Parathyroid adenoma (tissue), 2 donors: ENCODE measurements at regions not wholly inside any gene's neighbourhood (a gene's known extent, or its start where the extent isn't known, plus 50 kb on each side); places are given as distances from the start of the nearest gene placed in this dataset.
"Not testable (repeated sequence)": the region's sequence is repeated elsewhere in the genome, so short reads cannot be mapped to it uniquely, and the experiment has no call there.

Source experiments
- H2AFZ ChIP-seq: fragments of 300-600 bp; sonication (generic); one replicate; pipeline ENCODE4 v1.7.0; 2017; ENCODE audit warnings: antibody characterized with exemption, mild to moderate bottlenecking
- H3K27ac ChIP-seq: fragments of 300-600 bp; sonication (generic); one replicate; pipeline ENCODE4 v1.7.0; 2017
- H3K27me3 ChIP-seq: fragments of 300-600 bp; sonication (generic); one replicate; pipeline ENCODE4 v1.7.0; 2017; ENCODE audit warnings: low read length; ENCODE audit not compliant: control insufficient read depth, insufficient read depth
- H3K36me3 ChIP-seq: fragments of 300-600 bp; sonication (generic); one replicate; pipeline ENCODE4 v1.7.0; 2017; ENCODE audit warnings: low read length; ENCODE audit not compliant: control insufficient read depth, insufficient read depth
- H3K4me1 ChIP-seq: fragments of 300-600 bp; sonication (generic); one replicate; pipeline ENCODE4 v1.7.0; 2017; ENCODE audit warnings: control low read depth
- H3K4me2 ChIP-seq: fragments of 300-600 bp; sonication (generic); one replicate; pipeline ENCODE4 v1.7.0; 2017; ENCODE audit warnings: low read length
- H3K4me3 ChIP-seq: fragments of 300-600 bp; sonication (generic); one replicate; pipeline ENCODE4 v1.7.0; 2017; ENCODE audit warnings: low read depth, low read length
- H3K79me2 ChIP-seq: fragments of 300-600 bp; sonication (generic); one replicate; pipeline ENCODE4 v1.7.0; 2017; ENCODE audit warnings: control low read depth
- H3K9ac ChIP-seq: fragments of 300-600 bp; sonication (generic); one replicate; pipeline ENCODE4 v1.7.0; 2017; ENCODE audit warnings: mild to moderate bottlenecking
- H3K9me3 ChIP-seq: fragments of 300-600 bp; sonication (generic); one replicate; pipeline ENCODE4 v1.7.0; 2017; ENCODE audit warnings: low read length; ENCODE audit not compliant: control insufficient read depth
- TF ChIP-seq, protein P1 (sequence below): fragments of 300-600 bp; sonication (generic); IDR thresholded peaks from one replicate; pipeline ENCODE4 v1.7.0; 2017; ENCODE audit warnings: antibody characterized with exemption, mild to moderate bottlenecking
- donor health status: primary hyperparathyroidism.

DNA sequence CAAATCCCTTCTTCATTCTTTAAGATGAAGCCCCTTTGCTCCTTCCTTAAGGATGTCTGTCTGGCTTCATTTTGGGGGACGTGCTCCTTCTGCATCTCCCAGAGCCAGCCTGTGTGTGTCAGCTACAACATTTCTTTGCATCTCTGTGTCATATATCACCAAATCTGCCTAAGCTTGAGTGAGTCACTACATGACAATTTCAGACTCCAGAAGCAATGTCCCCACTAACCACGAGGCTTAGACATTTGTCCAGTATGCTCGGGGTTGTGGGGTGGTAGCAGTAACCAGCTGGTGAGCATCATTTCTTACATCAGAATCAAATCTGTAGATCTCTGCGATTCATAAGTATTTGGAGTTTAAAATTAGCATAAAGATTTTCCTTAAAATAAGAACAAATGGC, 54.1 kb upstream of the USP14 start:
- H3K27me3 ChIP-seq, H2AFZ ChIP-seq, H3K27ac ChIP-seq, H3K36me3 ChIP-seq, H3K4me3 ChIP-seq, H3K9me3 ChIP-seq, H3K9ac ChIP-seq, H3K4me1 ChIP-seq, H3K4me2 ChIP-seq, H3K79me2 ChIP-seq: not testable (repeated sequence)

DNA sequence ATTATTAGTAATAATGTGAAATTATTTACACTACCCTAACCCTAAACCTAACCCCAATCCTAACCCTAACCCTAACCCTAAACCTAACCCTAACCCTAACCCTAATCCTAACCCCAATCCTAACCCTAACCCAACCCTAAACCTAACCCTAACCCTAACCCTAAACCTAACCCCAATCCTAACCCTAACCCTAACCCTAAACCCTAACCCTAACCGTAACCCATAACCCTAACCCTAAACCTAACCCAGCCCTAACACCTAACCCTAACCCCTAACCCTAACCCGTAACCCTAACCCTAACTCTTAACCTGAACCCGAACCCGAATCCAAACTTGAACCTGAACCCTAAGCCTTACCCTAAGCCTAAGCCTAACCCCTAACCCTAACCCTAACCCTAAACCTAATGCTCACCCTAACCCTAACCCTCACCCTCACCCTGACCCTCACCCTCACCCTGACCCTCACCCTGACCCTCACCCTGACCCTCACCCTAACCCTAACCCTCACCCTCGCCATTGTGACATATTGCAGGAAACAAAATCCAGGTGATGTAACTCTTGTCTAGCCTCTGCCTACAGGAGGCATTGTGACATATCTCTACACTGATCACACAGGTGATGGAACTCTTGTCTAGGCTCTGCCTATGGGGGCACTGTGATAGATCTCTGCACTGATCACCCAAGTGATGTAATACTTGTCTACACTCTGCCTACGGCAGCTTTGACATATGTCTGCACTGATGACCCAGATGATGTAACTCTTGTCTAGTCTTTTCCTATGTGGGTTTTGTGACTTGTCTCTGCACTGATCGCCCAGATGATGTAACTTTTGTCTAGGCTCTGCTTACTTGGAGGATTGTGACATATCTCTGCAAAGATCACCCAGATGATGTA, 53.0 kb upstream of the USP14 start:
- H3K79me2 ChIP-seq, H3K27me3 ChIP-seq, H3K4me2 ChIP-seq, H3K4me3 ChIP-seq, H3K9ac ChIP-seq, H2AFZ ChIP-seq, H3K9me3 ChIP-seq, H3K36me3 ChIP-seq: not testable (repeated sequence)
- Histone ChIP-seq H3K4me1 (peaks cover 14% of the 10 kb centered on the region), H3K27ac (peak overlapping the region; percentile 83)

DNA sequence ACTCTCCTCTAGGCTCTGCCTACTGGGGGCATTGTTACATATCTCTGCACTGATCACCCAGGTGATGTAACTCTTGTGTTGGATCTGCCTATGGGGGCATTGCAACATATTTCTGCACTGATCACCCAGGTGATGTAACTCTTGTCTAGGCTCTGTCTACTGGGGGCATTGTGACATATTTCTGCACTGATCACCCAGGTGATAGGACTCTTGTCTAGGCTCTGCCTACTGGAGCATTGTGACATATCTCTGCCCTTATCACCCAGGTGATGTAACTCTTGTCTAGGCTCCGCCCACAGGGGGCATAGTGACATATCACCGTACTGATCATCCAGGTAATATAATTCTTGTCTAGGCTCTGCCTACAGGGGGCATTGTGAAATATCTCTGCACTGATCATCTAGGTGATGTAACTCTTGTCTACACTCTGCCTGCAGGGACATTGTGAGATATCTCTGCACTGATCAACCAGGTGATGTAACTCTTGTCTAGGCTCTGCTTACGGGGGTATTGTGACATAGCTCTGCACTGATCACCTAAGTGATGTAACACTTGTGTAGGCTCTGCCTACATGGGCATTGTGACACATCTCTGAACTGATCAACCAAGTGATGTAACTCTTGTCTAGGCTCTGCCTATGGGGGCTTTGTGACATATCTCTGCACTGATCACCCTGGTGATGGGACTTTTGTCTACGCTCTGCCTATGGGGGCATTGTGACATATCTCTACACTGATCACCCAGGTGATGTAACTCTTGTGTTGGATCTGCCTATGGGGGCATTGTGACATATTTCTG, 52.1 kb upstream of the USP14 start:
- peaks cover 22% of the 10 kb centered on the region for H3K4me1 ChIP-seq
- H3K79me2 ChIP-seq, H3K27me3 ChIP-seq, H3K9me3 ChIP-seq, H3K4me3 ChIP-seq, H3K4me2 ChIP-seq, H2AFZ ChIP-seq, H3K36me3 ChIP-seq, H3K9ac ChIP-seq: not testable (repeated sequence)
- H3K27ac ChIP-seq, result peak overlapping the region; percentile 83
- TF ChIP-seq, protein P1, sequence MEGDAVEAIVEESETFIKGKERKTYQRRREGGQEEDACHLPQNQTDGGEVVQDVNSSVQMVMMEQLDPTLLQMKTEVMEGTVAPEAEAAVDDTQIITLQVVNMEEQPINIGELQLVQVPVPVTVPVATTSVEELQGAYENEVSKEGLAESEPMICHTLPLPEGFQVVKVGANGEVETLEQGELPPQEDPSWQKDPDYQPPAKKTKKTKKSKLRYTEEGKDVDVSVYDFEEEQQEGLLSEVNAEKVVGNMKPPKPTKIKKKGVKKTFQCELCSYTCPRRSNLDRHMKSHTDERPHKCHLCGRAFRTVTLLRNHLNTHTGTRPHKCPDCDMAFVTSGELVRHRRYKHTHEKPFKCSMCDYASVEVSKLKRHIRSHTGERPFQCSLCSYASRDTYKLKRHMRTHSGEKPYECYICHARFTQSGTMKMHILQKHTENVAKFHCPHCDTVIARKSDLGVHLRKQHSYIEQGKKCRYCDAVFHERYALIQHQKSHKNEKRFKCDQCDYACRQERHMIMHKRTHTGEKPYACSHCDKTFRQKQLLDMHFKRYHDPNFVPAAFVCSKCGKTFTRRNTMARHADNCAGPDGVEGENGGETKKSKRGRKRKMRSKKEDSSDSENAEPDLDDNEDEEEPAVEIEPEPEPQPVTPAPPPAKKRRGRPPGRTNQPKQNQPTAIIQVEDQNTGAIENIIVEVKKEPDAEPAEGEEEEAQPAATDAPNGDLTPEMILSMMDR, result peak; percentile 22

DNA sequence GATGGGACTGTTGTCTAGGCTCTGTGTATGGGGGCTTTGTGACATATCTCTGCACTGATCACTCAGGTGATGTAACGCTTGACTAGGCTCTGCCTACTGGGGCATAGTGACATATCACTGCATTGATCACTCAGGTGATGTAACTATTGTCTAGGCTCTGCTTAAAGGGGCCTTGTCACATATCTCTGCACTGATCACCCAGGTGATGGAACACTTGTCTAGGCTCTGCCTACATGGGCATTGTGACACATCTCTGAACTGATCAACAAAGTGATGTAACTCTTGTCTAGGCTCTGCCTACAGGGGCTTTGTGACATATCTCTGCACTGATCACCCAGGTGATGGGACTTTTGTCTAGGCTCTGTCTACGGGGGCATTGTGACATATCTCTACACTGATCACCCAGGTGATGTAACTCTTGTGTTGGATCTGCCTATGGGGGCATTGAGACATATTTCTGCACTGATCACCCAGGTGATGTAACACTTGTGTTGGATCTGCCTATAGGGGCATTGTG, 51.4 kb upstream of the USP14 start:
- peak overlapping the region; percentile 83 for H3K27ac ChIP-seq
- not testable (repeated sequence) for H3K4me2 ChIP-seq, H3K9ac ChIP-seq, H3K4me3 ChIP-seq, H3K79me2 ChIP-seq, H3K27me3 ChIP-seq, H2AFZ ChIP-seq, H3K9me3 ChIP-seq, H3K36me3 ChIP-seq
- H3K4me1 ChIP-seq, result peaks cover 26% of the 10 kb centered on the region

DNA sequence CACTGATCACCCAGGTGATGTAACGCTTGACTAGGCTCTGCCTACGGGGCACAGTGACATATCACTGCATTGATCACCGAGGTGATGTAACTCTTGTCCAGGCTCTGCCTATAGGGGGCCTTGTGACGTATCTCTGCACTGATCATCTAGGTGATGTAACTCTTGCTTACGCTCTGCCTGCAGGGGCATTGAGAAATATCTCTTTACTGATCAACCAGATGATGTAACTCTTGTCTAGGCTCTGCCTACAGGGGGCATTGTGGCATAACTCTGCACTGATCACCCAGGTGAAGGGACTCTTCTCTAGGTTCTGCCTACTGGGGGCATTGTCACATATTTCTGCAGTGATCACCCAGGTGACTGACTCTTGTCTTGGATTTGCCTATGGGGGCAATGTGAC, 50.9 kb upstream of the USP14 start:
- H3K4me3 ChIP-seq, H3K9me3 ChIP-seq, H3K9ac ChIP-seq, H3K27me3 ChIP-seq, H2AFZ ChIP-seq, H3K79me2 ChIP-seq, H3K36me3 ChIP-seq, H3K4me2 ChIP-seq: not testable (repeated sequence)
- Histone ChIP-seq H3K4me1 (peaks cover 26% of the 10 kb centered on the region), H3K27ac (peak overlapping the region; percentile 83)
- TF ChIP-seq, protein P1, result peak; percentile 26

DNA sequence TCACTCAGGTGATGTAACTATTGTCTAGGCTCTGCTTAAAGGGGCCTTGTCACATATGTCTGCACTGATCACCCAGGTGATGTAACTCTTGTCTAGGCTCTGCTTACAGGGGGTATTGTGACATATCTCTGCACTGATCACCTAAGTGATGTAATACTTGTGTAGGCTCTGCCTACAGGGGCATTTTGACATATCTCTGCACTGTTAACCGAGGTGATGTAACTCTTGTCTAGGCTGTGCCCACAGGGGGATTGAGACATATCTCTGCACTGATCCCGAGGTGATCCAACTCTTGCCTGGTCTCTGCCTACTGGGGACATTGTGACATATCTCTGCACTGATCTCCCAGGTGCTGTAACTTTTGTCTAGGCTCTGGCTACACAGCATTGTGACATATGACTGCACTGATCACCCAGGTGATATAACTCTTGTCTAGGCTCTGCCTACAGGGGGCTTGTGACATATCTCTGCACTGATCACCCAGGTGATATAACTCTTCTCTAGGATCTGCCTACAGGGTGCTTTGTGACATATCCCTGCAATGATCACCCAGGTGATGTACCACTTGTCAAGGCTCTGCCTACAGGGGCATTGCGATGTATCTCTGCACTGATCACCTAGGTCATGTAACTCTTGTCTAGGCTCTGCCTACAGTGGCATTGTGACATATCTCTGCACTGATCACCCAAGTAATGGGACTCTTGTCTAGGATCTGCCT, 50.3 kb upstream of the USP14 start:
- H3K4me3 ChIP-seq, H3K9ac ChIP-seq: not testable (repeated sequence)

More for the DNA sequence above, 50.3 kb upstream of the USP14 start:
- not testable (repeated sequence) for H2AFZ ChIP-seq, H3K9me3 ChIP-seq, H3K36me3 ChIP-seq, H3K27me3 ChIP-seq, H3K4me2 ChIP-seq, H3K79me2 ChIP-seq
- Histone ChIP-seq H3K4me1 (peaks cover 26% of the 10 kb centered on the region), H3K27ac (peak overlapping the region; percentile 83)
